HG02973 (cell line): ENCODE measurements at regions not wholly inside any gene's neighbourhood (a gene's known extent, or its start where the extent isn't known, plus 50 kb on each side); places are given as distances from the start of the nearest gene placed in this dataset.
"Not testable (repeated sequence)": the region's sequence is repeated elsewhere in the genome, so short reads cannot be mapped to it uniquely, and the experiment has no call there.

Experiments used
- ATAC-seq: cut with Tn5 transposase; IDR thresholded peaks from one replicate; pipeline ENCODE4 v1.9.1; 2021; ENCODE audit warnings: moderate library complexity; ENCODE audit not compliant: unreplicated experiment

GRCh38 chr7:126022452-126022851 is 1092.8 kb upstream of the POT1 start:
- ATAC-seq, result no peak

- no peak for ATAC-seq
Measured at GRCh38 chr7:126016722-126017121, 1087.1 kb upstream of the POT1 start.

GRCh38 chr7:126005064-126005463 is 1075.4 kb upstream of the POT1 start:
- ATAC-seq, result no peak

DNA sequence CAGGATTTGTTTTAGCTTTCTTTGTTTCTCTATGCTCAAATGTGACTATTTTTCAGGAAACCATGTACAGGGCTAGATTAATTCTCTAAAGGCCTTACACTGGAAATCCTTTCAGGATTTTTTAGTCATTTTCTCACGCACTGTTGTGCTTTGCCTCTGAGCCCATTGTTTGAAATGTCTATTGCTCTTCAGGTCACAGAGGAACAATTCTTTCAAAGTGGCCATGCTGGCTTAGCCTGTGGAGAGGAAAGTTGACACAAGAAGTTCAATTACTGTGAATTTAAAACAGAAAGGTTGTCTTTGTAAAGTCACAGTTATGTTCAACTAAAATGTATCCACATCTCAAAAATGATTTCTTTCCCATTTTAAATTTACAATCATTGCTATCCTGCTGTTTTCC is 1071.7 kb upstream of the POT1 start:
- ATAC-seq, result no peak

- no peak for ATAC-seq
Measured at GRCh38 chr7:125984795-125985194, 1055.2 kb upstream of the POT1 start.

DNA sequence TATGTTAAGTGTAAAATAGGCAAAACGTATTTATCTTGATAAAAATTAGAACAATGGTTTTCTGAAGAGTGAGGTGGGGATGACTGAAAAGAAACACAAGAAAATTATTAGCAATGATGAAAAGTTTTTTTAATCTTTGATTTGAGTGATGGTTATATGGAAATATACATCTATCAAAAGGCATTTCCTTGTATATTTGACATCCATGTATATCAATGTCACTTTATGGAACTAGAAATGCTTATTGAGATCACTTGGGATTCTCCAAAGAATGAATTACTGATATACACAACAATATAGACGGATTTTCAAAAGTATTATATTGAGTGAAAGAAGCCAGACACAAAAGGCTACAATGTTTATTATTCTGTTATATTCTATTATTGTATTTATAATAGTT is 1042.0 kb upstream of the POT1 start:
- no peak for ATAC-seq

GRCh38 chr7:125966278-125967048 is 1036.8 kb upstream of the POT1 start:
- no peak for ATAC-seq

- no peak for ATAC-seq
Measured at GRCh38 chr7:125934955-125935354, 1005.3 kb upstream of the POT1 start.

GRCh38 chr7:125934539-125934938 is 1004.9 kb upstream of the POT1 start:
- no peak for ATAC-seq

DNA sequence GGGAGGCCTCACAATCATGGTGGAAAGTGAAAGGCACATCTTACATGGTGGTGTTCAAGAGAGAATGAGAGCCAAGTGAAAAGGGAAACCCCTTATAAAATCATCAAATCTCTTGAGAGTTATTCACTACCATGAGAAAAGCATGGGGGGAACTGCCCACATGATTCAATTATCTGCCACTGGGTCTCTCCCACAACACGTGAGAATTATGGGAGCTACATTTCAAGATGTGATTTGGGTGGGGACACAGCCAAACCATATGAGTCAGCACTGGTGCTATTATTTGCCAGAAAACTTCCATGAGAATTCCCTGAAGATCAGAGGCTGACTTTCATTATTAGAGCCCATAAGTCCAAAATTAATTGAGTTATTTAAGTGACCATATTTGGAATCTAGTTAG is 1001.2 kb upstream of the POT1 start:
- ATAC-seq, result no peak

DNA sequence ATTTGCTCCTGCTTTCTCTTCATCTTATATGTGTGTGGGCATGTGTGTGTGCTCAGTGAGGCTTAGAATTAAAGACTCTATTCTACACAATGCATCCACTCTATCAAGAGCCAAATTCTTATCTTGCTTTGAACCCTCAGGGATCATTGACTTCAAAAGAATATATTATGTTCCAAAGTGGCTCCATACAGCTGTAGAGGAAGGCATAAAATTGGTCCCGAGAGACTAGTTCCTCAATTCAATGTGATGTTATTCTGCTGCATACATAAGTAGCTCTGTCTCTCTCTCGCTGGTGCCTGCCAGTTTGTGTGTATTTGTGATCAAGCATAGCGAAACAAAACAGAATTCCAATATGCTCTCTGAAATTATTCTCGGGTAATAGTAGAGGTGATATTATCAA is 997.9 kb upstream of the POT1 start:
- no peak for ATAC-seq

- no peak for ATAC-seq
Measured at GRCh38 chr7:125926621-125927020, 997.0 kb upstream of the POT1 start.

- no peak for ATAC-seq
Measured at GRCh38 chr7:125924037-125924436, 994.4 kb upstream of the POT1 start.

GRCh38 chr7:125915381-125915948 is 985.8 kb upstream of the POT1 start:
- not testable (repeated sequence) for ATAC-seq

- no peak for ATAC-seq
Measured at GRCh38 chr7:125908711-125909110, 979.1 kb upstream of the POT1 start.

GRCh38 chr7:125899577-125899976 is 970.0 kb upstream of the POT1 start:
- ATAC-seq, result no peak

GRCh38 chr7:125892434-125892833 is 962.8 kb upstream of the POT1 start:
- no peak for ATAC-seq

DNA sequence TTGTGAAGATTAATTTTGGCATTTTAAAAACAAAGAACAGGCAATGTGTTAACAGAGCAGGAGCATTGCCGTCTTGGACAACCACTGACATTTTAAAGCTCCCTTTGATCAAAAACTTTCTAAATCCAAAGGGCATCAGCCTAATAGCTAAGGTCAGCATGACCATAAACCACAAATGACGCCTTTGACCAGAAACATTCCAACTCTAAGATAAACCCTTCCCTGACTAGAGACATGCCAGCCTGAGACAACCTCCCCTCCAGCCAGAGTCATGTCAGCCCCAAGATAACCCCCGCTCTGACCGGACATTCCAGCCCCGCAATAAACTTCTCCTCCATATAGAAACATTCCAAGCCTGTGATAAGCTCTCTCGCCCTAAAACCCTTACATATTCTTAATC is 949.4 kb upstream of the POT1 start:
- no peak for ATAC-seq

GRCh38 chr7:125878235-125878956 is 948.8 kb upstream of the POT1 start:
- no peak for ATAC-seq

DNA sequence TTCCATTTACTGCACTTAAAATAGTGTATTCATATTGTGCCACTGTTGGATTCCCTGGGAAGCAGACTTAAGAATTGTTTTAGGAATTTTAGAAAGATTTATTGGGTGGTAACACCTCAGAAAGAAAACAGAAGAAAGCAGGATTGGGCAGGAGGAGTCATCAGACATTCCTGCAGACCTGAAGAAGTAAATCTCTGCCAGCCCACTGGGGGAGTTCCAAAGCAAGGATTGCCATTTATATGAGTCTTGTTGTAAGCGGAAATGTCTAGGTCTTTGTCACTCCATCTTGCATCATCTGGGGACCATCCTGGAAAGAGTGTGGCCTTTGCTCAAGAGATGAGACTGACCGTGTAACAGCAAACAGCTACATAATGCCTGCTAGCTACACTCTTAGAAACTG is 947.6 kb upstream of the POT1 start:
- ATAC-seq, result no peak

DNA sequence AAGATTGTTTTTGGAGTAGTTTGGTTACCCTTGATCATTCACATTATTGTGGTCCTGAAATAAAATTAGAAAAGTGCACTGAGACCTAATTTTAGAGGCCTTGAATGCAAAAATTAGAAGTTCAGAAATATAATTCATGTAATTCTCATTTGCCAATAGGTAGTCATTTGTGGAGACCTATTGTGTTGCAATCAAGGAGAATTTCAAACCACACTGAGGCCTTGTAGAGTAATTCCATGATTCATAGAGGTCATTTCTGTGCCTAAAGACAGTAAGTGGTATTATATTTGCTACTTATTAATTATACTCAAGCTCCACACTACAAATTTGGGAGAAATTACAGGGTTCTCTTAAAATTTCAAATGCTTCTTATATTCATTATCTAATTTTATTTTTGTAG is 946.8 kb upstream of the POT1 start:
- no peak for ATAC-seq

GRCh38 chr7:125871431-125871830 is 941.8 kb upstream of the POT1 start:
- no peak for ATAC-seq
